ENCODE measurements at regions not wholly inside any gene's neighbourhood (a gene's known extent, or its start where the extent isn't known, plus 50 kb on each side); places are given as distances from the start of the nearest gene placed in this dataset.

GRCh38 chr18:22689712-22690111 lies 243.4 kb upstream of the RBBP8 start:
- TF ChIP-seq CTCF (IDR thresholded peaks at IDR 0.05) (no peak), POLR2A (IDR thresholded peaks at IDR 0.05; ENCODE audit: low read depth) (no peak), POLR2AphosphoS5 (IDR thresholded peaks at IDR 0.05) (no peak), EP300 (IDR thresholded peaks at IDR 0.05) (no peak)
